ENCODE measurements at regions not wholly inside any gene's neighbourhood (a gene's known extent, or its start where the extent isn't known, plus 50 kb on each side); places are given as distances from the start of the nearest gene placed in this dataset.

- H3K9me3 ChIP-seq (ENCODE audit: severe bottlenecking): no peaks in the 10 kb centered on the region
- no peaks in the 10 kb centered on the region for H3K4me1 ChIP-seq (ENCODE audit: insufficient read depth, poor library complexity, severe bottlenecking)
- no peak overlapping the region for H3K4me3 ChIP-seq (ENCODE audit: severe bottlenecking)
- no peaks in the 10 kb centered on the region for H3K27me3 ChIP-seq (ENCODE audit: insufficient read depth, poor library complexity, severe bottlenecking)
- no peaks in the 10 kb centered on the region for H3K36me3 ChIP-seq (ENCODE audit: low read depth)
- no peak overlapping the region for H3K27ac ChIP-seq (ENCODE audit: poor library complexity, severe bottlenecking)
- no peak for ATAC-seq (ENCODE audit: low read depth)
- no peak for DNase-seq (ENCODE audit: low spot score)
- TF ChIP-seq, protein P1, sequence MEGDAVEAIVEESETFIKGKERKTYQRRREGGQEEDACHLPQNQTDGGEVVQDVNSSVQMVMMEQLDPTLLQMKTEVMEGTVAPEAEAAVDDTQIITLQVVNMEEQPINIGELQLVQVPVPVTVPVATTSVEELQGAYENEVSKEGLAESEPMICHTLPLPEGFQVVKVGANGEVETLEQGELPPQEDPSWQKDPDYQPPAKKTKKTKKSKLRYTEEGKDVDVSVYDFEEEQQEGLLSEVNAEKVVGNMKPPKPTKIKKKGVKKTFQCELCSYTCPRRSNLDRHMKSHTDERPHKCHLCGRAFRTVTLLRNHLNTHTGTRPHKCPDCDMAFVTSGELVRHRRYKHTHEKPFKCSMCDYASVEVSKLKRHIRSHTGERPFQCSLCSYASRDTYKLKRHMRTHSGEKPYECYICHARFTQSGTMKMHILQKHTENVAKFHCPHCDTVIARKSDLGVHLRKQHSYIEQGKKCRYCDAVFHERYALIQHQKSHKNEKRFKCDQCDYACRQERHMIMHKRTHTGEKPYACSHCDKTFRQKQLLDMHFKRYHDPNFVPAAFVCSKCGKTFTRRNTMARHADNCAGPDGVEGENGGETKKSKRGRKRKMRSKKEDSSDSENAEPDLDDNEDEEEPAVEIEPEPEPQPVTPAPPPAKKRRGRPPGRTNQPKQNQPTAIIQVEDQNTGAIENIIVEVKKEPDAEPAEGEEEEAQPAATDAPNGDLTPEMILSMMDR (IDR thresholded peaks at IDR 0.05; ENCODE audit: poor library complexity, severe bottlenecking): no peak
These were observed 81.2 kb upstream of the KCND3 start for GRCh38 chr1:112070677-112071076.

DNA sequence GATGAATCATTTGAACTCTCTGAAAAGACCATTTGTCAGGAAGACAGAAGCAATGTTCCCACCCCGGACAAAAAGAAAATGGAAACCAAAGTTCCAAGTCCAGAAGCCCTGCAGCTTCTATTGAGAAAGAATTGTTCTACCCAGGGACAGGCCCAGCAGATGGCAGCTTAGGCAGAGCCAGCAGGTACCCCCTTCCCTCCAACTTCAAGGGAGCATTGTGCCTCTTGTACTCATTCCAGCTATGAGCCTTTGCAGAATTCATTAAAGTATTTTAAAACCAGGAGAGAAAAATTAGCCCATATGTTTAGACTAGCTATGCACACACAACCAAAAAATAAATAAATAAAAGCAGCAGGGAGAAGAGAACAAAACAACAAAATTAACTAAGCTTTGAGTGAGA is 85.2 kb upstream of the KCND3 start:
- Histone ChIP-seq H3K36me3 (ENCODE audit: low read depth) (no peaks in the 10 kb centered on the region), H3K4me1 (ENCODE audit: insufficient read depth, poor library complexity, severe bottlenecking) (no peaks in the 10 kb centered on the region), H3K27ac (ENCODE audit: poor library complexity, severe bottlenecking) (no peak overlapping the region), H3K4me3 (ENCODE audit: severe bottlenecking) (no peak overlapping the region), H3K27me3 (ENCODE audit: insufficient read depth, poor library complexity, severe bottlenecking) (no peaks in the 10 kb centered on the region), H3K9me3 (ENCODE audit: severe bottlenecking) (no peaks in the 10 kb centered on the region)
- TF ChIP-seq, protein P1 (IDR thresholded peaks at IDR 0.05; ENCODE audit: poor library complexity, severe bottlenecking): no peak
- ATAC-seq (ENCODE audit: low read depth) (no peak), DNase-seq (ENCODE audit: low spot score) (no peak)

DNA sequence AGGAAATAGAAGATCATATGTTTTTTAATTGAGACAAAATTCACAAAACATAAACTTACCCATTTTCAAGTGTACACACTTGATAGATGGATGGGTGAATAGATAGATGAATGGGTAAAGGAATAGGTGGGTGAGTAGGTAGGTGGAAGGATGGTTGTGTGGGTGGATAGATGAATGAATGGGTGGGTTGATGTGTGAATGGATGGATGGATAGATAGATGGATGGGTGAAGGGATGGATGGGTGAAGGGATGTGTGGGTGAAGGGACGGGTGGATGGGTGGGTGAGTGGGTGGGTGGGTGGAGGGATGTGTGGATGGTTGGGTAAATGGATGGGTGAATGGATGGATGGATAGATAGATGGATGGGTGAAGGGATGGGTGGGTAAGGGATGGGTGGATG is 86.1 kb upstream of the KCND3 start:
- H3K9me3 ChIP-seq (ENCODE audit: severe bottlenecking): no peaks in the 10 kb centered on the region
- ATAC-seq (ENCODE audit: low read depth) (no peak), DNase-seq (ENCODE audit: low spot score) (no peak)
- no peaks in the 10 kb centered on the region for H3K27me3 ChIP-seq (ENCODE audit: insufficient read depth, poor library complexity, severe bottlenecking)
- TF ChIP-seq, protein P1 (IDR thresholded peaks at IDR 0.05; ENCODE audit: poor library complexity, severe bottlenecking): no peak
- no peak overlapping the region for H3K27ac ChIP-seq (ENCODE audit: poor library complexity, severe bottlenecking)
- no peak overlapping the region for H3K4me3 ChIP-seq (ENCODE audit: severe bottlenecking)
- no peaks in the 10 kb centered on the region for H3K36me3 ChIP-seq (ENCODE audit: low read depth)
- H3K4me1 ChIP-seq (ENCODE audit: insufficient read depth, poor library complexity, severe bottlenecking): no peaks in the 10 kb centered on the region

- no peak for ATAC-seq (ENCODE audit: low read depth)
- TF ChIP-seq, protein P1 (IDR thresholded peaks at IDR 0.05; ENCODE audit: poor library complexity, severe bottlenecking): no peak
These were observed 90.0 kb upstream of the KCND3 start for GRCh38 chr1:112079446-112079845.

DNA sequence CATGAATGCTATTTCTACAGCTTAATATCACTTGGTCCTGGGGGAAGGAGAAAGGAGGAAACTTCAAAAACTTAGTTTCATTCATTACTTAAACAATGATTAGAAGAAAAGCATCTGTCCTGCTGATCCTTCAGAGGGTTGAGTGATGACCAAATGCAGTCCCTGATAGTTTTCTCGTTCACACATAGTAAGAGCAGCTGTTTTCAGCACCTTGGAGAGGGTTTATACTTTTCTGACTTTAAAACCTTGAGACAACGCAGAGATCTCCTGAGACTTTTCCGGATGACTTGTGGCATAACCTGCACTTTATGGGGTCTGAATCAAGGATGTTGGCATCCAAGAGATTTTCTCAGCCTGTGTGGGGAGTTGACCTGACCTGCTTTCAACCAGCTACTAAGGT is 94.0 kb upstream of the KCND3 start:
- Histone ChIP-seq H3K27me3 (ENCODE audit: insufficient read depth, poor library complexity, severe bottlenecking) (no peaks in the 10 kb centered on the region), H3K27ac (ENCODE audit: poor library complexity, severe bottlenecking) (no peak overlapping the region), H3K4me3 (ENCODE audit: severe bottlenecking) (no peak overlapping the region), H3K9me3 (ENCODE audit: severe bottlenecking) (no peaks in the 10 kb centered on the region), H3K4me1 (ENCODE audit: insufficient read depth, poor library complexity, severe bottlenecking) (no peaks in the 10 kb centered on the region), H3K36me3 (ENCODE audit: low read depth) (no peaks in the 10 kb centered on the region)
- TF ChIP-seq, protein P1 (IDR thresholded peaks at IDR 0.05; ENCODE audit: poor library complexity, severe bottlenecking): no peak
- no peak for ATAC-seq (ENCODE audit: low read depth)
- no peak for DNase-seq (ENCODE audit: low spot score)

More at GRCh38 chr1:112079446-112079845, 90.0 kb upstream of the KCND3 start:
- Histone ChIP-seq H3K4me3 (ENCODE audit: severe bottlenecking) (no peak overlapping the region), H3K27me3 (ENCODE audit: insufficient read depth, poor library complexity, severe bottlenecking) (no peaks in the 10 kb centered on the region), H3K27ac (ENCODE audit: poor library complexity, severe bottlenecking) (no peak overlapping the region), H3K4me1 (ENCODE audit: insufficient read depth, poor library complexity, severe bottlenecking) (no peaks in the 10 kb centered on the region), H3K9me3 (ENCODE audit: severe bottlenecking) (no peaks in the 10 kb centered on the region), H3K36me3 (ENCODE audit: low read depth) (no peaks in the 10 kb centered on the region)
- no peak for DNase-seq (ENCODE audit: low spot score)
